Nephron (organoid): ENCODE measurements at regions not wholly inside any gene's neighbourhood (a gene's known extent, or its start where the extent isn't known, plus 50 kb on each side); places are given as distances from the start of the nearest gene placed in this dataset.

Experiments
- H3K27ac Mint-ChIP-seq, 3 experiments: 2 replicates each; pipeline ENCODE4 v1.8.0; 2020; ENCODE audit warnings: mixed read lengths in 3 of 3, mild to moderate bottlenecking in 2 of 3, moderate library complexity in 1 of 3
- H3K27me3 Mint-ChIP-seq: 2 replicates; pipeline ENCODE4 v1.8.0; 2021; ENCODE audit warnings: low read depth, mild to moderate bottlenecking, moderate library complexity, mixed read lengths
- H3K36me3 Mint-ChIP-seq: 2 replicates; pipeline ENCODE4 v1.8.0; 2020; ENCODE audit warnings: low read depth, mixed read lengths
- H3K4me1 Mint-ChIP-seq: 2 replicates; pipeline ENCODE4 v1.8.0; 2020; ENCODE audit warnings: mixed read lengths
- H3K4me3 Mint-ChIP-seq, 3 experiments: 2 replicates each; pipeline ENCODE4 v1.8.0; 2020; ENCODE audit warnings: mild to moderate bottlenecking in 3 of 3, mixed read lengths in 3 of 3, moderate library complexity in 2 of 3
- H3K9me3 Mint-ChIP-seq: 2 replicates; pipeline ENCODE4 v1.8.0; 2020; ENCODE audit warnings: mixed read lengths
- TF ChIP-seq, protein P1 (sequence below), 3 experiments: fragments of 200-600 bp; sonication (generic); IDR thresholded peaks; one replicate each; pipeline ENCODE4 v1.5.0; 2021; ENCODE audit warnings: antibody characterized with exemption in 3 of 3; ENCODE audit not compliant: unreplicated experiment in 3 of 3

DNA sequence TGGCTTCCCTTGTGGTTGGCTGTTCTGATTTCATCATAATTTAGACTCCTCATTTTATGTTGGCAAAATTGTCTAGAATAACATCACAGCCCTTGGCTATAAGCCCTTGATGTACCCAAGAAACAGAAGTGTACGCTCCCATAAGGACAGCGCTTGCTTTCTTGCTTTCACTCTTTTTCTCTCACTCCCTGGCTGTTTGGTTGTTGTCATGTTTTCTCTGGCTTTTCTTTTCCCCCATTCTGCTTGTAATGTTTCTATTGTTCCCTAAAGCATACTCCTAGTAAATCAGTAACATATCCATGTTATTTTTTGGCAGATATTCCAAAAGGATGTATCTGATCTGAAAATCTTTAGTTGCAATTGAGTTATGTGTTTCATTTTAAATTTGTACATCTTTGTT is 530.5 kb downstream of the NOVA1 start:
- Mint-ChIP-seq H3K4me3 (no peak overlapping the region), H3K9me3 (no peaks in the 10 kb centered on the region), H3K4me1 (peaks cover 12% of the 10 kb centered on the region), H3K27ac (peak overlapping the region in 2 of 3 experiments; percentile 2 to 10), H3K36me3 (no peaks in the 10 kb centered on the region), H3K27me3 (no peaks in the 10 kb centered on the region)
- TF ChIP-seq, protein P1, sequence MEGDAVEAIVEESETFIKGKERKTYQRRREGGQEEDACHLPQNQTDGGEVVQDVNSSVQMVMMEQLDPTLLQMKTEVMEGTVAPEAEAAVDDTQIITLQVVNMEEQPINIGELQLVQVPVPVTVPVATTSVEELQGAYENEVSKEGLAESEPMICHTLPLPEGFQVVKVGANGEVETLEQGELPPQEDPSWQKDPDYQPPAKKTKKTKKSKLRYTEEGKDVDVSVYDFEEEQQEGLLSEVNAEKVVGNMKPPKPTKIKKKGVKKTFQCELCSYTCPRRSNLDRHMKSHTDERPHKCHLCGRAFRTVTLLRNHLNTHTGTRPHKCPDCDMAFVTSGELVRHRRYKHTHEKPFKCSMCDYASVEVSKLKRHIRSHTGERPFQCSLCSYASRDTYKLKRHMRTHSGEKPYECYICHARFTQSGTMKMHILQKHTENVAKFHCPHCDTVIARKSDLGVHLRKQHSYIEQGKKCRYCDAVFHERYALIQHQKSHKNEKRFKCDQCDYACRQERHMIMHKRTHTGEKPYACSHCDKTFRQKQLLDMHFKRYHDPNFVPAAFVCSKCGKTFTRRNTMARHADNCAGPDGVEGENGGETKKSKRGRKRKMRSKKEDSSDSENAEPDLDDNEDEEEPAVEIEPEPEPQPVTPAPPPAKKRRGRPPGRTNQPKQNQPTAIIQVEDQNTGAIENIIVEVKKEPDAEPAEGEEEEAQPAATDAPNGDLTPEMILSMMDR (IDR thresholded peaks at IDR 0.05; ENCODE audit: unreplicated experiment in 3 of 3) = no peak

DNA sequence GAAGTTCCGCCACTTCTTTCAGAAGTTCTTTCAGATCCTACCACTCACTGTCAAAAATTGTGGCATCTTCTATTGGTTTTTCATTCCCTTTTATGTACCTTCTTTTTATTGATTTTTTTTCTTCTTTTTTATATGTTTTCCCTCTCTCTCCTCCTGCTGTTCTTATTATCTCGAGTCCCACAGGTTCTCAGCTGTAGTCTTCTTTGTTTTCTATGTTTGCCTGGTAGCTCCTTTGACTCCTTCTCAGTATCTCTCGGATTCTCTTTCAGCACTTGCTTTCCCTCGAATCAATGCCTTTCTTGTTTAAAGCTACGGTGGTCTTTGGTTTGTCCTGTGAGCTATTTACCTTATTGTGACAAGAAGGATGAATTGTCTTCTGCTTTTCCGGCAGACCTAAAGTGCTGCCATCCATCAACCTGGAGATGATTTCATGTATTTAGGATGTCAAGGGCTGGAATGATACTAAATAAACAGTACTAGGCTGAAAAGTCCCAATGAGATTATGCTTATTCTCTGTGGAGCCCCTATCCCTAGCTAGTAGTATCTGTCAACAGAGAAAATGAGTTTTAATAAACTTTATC is 541.7 kb downstream of the NOVA1 start:
- TF ChIP-seq, protein P1 (IDR thresholded peaks at IDR 0.05; ENCODE audit: unreplicated experiment in 3 of 3) = no peak

DNA sequence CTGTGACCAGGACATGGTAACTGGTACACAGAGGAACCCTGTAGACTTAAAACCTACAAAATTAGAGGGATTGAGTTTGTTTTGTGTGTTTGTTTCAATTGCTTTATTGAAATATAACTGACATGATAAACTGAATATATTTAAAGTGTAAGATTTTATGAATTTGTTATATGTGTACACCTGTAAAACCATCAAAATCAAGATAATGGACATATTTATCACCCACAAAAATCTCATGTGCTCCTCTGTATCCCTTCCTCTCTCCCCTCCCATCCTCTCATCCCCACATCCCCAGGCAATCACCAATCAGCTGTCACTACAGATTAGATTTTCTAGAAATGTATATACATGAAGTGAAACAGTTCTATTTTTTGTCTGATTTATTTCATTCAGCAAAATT is 565.5 kb downstream of the NOVA1 start:
- TF ChIP-seq, protein P1 (IDR thresholded peaks at IDR 0.05; ENCODE audit: unreplicated experiment in 3 of 3) = no peak
- H3K36me3 Mint-ChIP-seq = no peaks in the 10 kb centered on the region
- no peak overlapping the region for H3K27ac Mint-ChIP-seq
- no peaks in the 10 kb centered on the region for H3K27me3 Mint-ChIP-seq
- no peaks in the 10 kb centered on the region for H3K9me3 Mint-ChIP-seq
- H3K4me3 Mint-ChIP-seq = no peak overlapping the region
- no peaks in the 10 kb centered on the region for H3K4me1 Mint-ChIP-seq

More for the DNA sequence above, 541.7 kb downstream of the NOVA1 start:
- H3K4me1 Mint-ChIP-seq = no peaks in the 10 kb centered on the region
- no peak overlapping the region for H3K27ac Mint-ChIP-seq
- H3K27me3 Mint-ChIP-seq = no peaks in the 10 kb centered on the region
- peaks cover 7% of the 10 kb centered on the region for H3K9me3 Mint-ChIP-seq
- no peak overlapping the region for H3K4me3 Mint-ChIP-seq
- no peaks in the 10 kb centered on the region for H3K36me3 Mint-ChIP-seq

DNA sequence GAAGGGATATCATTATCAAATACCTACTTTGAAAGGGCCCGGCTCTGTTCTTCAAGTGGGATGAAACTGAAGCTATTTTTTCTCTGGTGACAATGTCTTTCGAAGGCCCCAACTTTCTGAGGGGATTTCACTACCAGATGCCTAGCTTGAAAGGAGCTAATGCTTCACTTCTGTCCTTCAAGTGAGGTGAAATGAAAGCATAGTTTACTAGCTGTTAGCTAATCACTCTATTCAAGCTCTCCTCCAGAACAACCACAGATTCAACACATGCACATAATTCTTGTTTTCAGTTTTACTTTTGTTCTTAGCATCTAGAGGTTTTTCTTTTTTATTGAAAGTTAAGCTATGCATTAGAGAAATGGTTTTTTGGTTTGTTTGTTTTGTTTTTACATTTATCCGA is 571.4 kb downstream of the NOVA1 start:
- Mint-ChIP-seq H3K36me3 (no peaks in the 10 kb centered on the region), H3K27me3 (no peaks in the 10 kb centered on the region), H3K4me1 (no peaks in the 10 kb centered on the region), H3K4me3 (no peak overlapping the region), H3K27ac (no peak overlapping the region), H3K9me3 (no peaks in the 10 kb centered on the region)
- TF ChIP-seq, protein P1 (IDR thresholded peaks at IDR 0.05; ENCODE audit: unreplicated experiment in 3 of 3) = no peak

DNA sequence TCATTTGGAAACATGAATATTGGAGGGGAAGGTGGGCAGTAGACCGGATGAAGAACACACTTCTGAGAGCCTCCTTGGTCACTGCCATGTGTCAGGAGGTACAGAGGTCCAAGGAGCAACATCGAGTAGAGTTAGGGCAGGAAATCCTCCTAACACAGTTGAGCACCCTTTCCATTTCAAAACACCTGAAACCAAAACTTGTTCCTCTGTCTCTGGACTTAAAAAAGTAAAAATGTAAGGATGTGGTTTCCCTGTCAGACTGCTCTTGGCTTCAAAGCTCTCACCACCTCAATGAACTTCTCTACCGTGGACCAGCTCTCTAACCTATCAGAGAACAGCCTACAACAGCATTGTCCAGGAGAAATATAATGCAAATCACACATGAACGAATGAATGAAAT is 573.9 kb downstream of the NOVA1 start:
- no peak overlapping the region for H3K4me3 Mint-ChIP-seq

DNA sequence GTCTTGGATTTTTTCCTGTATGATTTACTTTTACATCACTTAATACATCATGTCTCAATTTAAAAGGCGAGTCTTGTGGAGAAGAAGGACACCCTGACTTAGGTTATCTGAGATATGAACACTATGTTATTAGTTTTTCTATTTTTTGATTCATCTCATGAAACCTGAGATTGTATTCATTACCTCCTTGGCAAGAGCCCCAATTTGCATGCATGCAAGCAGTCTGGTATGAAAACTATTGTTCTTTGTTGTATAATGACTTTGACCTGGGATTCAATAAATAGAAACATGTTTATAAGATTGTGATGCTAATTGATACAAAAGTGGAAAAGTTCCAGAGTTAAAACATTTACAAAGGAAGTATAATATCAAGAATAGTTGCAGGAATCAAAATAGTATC is 576.1 kb downstream of the NOVA1 start:
- no peaks in the 10 kb centered on the region for H3K9me3 Mint-ChIP-seq
- H3K27ac Mint-ChIP-seq = no peak overlapping the region
- H3K4me1 Mint-ChIP-seq = no peaks in the 10 kb centered on the region
- H3K4me3 Mint-ChIP-seq = no peak overlapping the region
- TF ChIP-seq, protein P1 (IDR thresholded peaks at IDR 0.05; ENCODE audit: unreplicated experiment in 3 of 3) = no peak
- no peaks in the 10 kb centered on the region for H3K36me3 Mint-ChIP-seq
- H3K27me3 Mint-ChIP-seq = no peaks in the 10 kb centered on the region

More for the DNA sequence above, 573.9 kb downstream of the NOVA1 start:
- H3K36me3 Mint-ChIP-seq = no peaks in the 10 kb centered on the region
- no peak overlapping the region for H3K27ac Mint-ChIP-seq
- TF ChIP-seq, protein P1 (IDR thresholded peaks at IDR 0.05; ENCODE audit: unreplicated experiment in 3 of 3) = no peak
- no peaks in the 10 kb centered on the region for H3K4me1 Mint-ChIP-seq
- no peaks in the 10 kb centered on the region for H3K27me3 Mint-ChIP-seq
- no peaks in the 10 kb centered on the region for H3K9me3 Mint-ChIP-seq
